HG02623 (cell line): ENCODE measurements at regions not wholly inside any gene's neighbourhood (a gene's known extent, or its start where the extent isn't known, plus 50 kb on each side); places are given as distances from the start of the nearest gene placed in this dataset.
"Not testable (repeated sequence)": the region's sequence is repeated elsewhere in the genome, so short reads cannot be mapped to it uniquely, and the experiment has no call there.

Source experiments
- ATAC-seq: cut with Tn5 transposase; IDR thresholded peaks from one replicate; pipeline ENCODE4 v1.9.1; 2021; ENCODE audit warnings: moderate library complexity; ENCODE audit not compliant: unreplicated experiment

DNA sequence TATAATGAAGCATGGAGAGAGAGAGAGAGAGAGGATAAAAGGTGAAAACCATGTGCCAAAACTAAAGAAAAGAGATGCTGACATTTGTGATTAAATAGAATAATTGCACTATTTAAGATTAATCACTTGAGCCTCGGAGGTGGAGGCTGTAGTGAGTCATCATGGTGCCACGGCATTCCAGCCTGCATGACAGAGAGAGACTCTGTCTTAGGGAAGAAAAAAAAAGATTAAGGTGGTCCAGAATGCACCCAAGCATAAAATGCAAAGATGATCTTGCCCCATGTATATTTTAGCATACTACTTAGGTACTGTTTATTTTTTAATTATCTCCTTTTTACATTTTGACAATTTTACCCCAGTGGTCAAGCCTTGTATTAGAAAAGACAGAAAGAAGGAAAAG lies 742.5 kb downstream of the SPATA31A1 start:
- ATAC-seq = not testable (repeated sequence)

DNA sequence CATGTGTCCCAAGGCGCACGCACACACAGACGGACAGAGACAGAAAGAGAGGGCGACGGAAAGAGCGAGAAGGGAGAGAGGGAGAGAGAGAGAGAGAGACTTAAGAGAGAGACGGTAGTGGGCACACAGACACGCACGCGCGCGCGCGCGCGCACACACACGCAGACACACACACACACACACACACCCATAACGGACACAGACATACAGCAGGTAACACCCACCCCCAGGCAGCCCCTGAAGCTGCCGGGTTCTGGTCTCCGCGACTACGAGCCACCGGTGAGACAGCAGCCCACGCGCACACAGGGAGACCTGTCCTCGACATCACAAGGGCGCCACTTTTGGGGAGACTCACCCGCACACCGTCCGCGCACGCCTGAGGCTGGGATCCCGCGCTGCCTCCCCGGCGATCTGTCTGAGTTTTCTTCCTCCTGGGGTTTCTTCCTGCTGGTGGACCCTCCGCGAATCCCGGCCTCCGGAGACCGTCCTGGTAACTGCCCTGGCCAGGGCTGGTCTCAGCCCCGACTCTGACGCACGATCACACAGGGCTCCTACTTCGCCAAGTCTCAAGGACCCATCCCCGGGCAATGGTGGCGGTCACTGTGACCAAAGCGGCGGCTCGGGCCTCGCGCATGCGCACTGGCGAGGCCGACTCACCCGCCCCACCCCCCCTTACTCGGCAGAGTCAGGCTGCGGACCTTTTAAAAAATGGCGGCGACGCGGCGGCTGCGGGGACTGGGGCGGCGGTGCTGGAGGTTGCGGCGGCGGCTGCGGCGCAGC lies 750.7 kb downstream of the SPATA31A1 start:
- not testable (repeated sequence) for ATAC-seq

DNA sequence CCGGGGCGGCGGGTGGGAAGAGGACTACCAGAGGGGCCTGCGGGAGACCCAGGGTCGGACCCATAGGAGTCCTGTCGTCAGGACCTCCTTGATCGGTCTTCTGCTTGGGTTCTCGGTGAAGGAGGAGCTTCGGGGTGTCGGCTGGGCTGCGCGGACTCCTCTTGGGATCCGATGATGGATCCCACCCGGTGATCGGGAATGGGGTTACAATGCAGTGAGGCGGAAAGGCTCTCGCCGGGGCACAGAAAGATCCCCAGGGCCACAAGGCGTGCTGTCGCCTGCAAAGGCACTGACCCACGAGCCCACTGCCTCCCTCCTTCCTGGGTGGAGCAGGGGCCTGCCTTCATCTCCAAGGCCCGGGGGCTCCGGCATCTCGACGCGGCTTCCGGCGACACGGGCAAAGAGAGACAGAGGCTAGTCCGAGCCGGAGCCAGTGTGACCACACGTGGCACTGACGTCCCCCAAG lies 751.3 kb downstream of the SPATA31A1 start:
- not testable (repeated sequence) for ATAC-seq

DNA sequence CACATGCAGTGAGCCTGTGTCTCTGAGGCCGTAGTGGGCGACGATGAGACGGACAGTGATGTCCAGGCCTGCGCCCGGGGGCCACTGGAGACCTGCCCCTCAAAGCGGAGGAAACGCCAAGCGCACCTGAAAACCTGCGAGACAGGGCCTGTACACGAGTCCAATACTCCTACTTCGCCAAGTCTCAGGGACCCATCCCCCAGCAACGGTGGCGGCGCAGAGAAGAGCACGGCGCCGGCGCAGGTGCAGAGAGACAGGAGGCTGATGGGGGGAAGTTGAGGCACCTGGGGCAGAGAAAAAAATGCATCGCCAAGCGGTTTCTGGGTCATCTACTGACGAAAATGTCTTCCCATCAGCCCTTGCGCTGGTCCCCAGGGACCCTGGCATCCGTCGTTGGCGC lies 751.8 kb downstream of the SPATA31A1 start:
- ATAC-seq = not testable (repeated sequence)

DNA sequence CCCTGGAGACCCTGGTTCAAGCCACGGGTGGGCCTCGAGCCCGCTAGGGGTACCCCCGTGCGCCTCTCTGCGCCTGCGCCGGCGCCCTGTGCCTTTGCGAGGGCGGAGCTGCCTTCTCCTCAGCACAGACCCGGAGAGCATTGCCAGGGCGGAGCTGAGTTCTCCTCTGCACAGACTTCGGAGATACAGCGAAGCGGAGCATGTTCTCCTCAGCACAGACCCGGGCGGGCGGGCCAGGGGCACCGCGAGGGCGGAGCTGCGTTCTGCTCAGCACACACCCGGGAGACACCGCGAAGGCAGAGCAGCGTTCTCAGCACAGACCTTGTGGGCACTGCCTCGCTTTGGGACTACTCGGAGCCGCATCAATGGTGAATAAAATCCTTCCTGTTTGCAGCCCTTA lies 753.0 kb downstream of the SPATA31A1 start:
- ATAC-seq = not testable (repeated sequence)

DNA sequence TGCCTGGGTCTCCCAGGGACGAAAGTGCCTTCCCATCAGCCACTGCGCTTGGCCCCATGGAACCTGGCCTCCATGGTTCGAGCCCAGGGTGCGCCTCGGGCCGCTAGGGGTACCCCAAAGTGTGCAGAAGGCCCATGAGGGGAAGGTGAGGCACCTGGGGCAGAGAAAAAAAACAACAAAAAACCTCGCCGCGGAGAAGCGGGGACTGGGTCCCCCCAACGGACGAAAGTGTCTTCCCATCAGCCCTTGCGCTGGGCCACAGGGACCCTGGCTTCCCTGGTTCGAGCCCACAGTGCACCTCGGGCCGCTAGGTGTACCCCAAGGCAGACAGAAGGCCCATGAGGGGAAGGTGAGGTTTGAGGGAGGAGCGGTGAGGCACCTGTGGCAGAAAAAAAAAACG lies 755.3 kb downstream of the SPATA31A1 start:
- not testable (repeated sequence) for ATAC-seq

DNA sequence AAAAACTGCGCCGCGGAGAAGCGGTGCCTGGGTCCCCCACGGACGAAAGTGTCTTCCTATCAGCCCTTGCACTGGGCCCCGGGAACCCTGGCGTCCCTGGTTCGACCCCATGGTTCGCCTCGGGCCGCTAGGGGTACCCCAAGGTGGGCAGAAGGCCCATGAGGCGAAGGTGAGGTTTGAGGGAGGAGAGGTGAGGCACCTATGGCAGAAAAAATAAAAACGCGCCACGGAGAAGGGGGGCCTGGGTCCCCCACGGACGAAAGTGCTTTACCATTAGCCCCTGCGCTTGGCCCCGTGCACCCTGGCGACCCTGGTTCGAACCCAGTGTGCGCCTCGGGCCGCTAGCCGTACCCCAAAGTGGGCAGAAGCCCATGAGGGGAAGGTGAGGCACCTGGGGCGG lies 756.1 kb downstream of the SPATA31A1 start:
- ATAC-seq = not testable (repeated sequence)

DNA sequence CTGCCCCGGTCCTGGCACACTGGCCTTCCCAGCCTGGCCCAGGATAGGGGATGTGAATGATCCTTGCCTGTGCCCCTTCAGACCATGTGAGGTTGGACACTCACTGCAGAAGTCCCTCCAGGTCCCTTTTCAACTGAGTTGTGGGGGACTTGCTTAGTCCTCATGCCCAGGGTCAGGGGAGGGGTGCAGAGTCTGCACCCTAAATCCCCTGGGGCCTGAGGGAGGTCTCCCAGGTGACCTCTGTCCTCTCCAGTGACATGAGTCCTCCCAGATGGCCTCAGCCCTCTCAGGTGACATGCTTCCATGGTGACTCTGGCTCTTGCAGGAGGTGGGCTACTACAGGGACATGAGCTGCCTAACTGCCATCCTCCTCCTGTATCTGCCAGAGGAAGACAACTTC lies 775.1 kb downstream of the SPATA31A1 start:
- ATAC-seq = not testable (repeated sequence)

DNA sequence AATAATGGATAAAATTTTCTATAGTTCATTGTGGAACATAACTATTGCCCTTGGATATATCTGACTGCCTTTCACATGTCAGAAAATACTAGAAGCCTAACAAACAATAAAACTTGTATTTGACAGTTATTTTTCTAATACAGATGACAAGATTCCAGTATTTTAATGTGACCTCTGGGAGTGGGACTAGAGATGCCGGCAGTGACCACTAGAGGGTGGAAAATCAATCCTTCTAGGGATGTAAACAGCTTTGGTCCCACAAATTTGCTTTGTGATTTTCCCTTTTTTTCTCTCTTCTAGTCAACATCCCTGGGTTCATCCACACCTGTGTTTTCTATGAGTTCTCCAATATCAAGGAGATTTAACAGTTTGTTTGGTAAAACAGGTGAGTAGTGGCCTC lies 813.7 kb downstream of the SPATA31A1 start:
- peak; percentile 73 for ATAC-seq

DNA sequence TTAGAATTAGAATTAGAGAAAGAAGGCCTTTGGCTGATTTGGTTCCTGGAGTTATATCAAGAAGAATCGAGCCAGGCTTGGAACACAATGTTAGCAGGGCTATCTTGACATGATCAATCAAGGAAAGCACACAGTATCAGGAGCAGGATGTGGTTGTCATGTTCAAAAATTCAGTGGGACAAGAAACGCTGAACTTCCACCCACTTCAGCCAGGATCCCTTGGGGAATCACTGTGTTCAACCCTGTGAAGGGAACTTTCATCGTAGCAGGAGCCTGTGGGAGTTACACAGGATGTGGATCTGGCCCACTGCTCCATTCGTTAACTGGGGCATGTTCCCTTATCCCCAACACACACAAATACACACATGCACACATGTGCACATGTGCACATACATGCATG lies 817.8 kb downstream of the SPATA31A1 start:
- ATAC-seq = not testable (repeated sequence)

DNA sequence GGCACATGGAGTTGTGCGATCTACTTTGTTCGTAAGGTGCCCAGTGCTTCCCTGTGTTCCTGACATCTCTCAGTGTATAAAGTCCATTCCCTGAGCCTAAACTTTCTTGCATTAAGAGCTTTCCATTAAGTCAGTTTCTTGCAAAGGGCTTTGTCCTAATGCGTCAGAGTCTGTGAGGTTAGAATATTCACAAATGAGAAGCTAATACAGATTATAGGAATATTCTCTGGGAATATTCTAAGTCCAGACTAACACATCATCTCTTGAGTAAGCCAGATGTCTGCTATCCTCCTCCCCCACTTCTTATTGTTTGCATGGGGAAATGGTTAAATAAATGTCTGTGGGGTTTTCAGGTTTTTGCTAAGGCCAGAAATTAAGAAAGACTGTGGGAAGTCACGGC lies 818.6 kb downstream of the SPATA31A1 start:
- not testable (repeated sequence) for ATAC-seq

DNA sequence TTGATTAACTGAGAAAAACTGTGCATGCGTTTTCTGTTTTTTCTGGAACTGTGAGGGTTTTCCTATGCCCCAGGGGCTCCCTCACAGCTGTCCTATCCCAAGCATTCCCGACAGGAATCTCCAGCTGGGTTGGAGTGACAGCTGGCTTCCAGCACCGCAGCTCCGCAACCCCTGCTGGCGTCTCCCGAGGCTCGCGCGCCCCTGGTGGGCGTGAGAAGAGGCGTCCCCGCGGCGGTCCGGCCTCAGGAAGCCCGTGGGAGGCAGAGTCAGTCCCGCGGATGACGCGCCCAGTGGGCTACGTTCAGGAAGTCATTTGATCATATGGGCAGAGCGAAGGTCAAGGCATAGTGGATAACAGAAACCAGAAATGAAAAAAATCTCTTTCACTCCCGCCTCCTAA lies 821.9 kb downstream of the SPATA31A1 start:
- ATAC-seq = not testable (repeated sequence)

DNA sequence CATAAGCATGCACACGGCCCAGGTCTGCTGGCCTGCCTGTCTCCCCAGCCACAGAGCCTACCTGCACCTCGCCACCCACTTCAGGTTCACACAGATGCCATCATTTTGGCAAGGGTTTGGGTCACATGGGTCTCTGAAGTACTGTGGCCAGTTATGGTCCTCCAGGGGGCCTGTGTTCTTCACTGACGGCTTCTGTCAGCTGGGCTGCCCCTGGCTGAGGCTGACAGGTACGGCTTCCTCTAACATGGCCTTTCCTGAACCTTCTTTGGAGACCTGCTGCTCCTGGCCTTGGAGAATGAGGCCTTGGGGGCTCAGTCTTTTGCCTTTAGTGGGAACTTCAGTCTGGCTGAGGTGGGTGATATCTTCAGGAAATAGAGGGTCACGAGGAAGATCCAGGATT lies 835.9 kb downstream of the SPATA31A1 start:
- not testable (repeated sequence) for ATAC-seq

DNA sequence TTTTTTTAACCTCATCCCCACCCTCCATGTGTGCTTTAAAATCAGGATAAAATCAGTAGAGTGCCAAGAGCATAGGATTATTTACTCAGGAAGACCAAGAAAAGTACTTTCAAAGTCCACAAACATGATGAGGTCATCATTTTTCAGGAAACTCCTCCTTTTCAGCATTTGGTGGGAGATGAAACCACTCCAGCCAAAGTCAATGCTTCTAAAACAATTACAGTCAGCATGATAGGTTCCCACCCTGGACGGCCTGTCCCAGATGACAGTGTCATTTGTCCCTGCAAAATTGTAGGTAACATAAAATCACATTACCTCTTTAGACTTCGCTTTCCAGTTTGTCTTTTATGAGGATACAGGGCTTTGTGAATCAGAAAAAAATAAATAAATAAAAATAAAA lies 836.7 kb downstream of the SPATA31A1 start:
- not testable (repeated sequence) for ATAC-seq

DNA sequence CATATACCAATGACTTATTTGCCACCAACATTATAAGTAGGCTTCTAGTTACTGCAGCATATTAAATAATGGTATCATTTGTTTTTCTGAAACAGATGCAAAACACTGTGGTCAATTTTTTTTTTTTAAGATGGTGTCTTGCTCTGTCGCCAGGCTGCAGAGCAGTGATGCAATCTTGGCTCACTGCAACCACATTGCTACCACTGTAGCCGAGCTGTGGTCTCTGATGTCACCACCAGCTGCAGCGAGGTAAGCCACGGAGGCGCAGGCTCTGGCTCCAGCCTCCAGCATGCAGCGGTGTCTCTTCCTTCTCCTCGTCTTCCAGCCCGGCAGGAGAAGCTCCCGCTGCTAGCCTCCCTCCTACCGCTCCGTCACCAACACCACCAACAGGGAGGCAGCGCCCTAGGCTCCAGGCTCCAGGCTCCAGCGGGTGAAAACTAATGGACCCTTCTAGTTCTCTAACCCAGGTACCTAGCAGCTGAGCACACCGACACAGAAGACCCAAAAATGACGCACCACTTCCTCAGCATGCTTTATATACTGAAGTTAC lies 840.8 kb downstream of the SPATA31A1 start:
- ATAC-seq = not testable (repeated sequence)

DNA sequence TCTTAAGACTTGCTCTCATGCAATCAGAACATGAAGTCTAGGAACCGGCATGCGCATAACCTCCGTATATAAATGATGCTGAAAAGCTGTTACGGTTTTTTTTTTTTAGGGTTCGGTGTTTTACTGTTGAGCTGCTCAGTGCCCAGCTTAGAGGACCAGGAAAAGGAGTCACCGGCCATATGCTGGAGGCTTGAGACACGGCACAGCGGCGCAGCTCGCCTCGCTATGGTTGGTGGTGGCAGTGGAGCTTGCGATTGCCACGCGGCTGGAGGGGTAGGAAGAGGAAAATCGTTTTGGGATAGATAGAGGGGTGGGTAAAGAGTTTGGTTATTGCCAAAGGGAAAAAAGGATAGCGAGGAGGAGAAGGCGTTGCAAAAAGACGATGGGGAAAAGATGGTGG lies 841.3 kb downstream of the SPATA31A1 start:
- not testable (repeated sequence) for ATAC-seq

DNA sequence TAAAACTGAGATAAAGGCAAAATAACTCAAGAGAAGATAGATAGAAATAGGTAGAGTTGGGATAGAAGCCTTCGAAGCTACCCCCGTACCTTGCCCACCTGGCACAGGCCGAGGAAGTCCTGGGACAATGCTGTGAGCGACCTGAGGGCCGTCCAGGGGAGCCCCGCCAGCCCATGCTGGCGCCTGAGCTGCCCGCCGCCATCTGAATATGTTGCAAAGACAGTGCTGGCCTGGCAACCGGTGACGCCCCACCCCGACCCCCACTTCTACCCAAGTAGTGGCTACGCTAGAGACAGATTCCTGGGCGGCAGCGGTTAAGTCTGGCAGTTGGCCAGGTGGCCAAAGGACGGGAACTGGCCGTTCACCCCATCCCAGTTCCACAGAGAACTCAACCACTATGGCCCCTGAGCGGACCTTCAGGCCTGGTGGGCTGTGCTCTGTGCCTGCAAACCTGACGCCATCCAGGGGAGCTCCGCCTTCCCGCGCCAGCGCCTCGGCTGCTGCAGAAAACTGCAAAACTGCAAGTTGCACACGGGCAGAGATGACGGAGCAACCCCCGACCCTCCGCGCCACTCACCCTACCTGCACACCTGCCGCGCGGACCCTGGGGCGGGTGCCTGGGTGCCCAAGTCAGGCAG lies 866.2 kb downstream of the SPATA31A1 start:
- not testable (repeated sequence) for ATAC-seq

DNA sequence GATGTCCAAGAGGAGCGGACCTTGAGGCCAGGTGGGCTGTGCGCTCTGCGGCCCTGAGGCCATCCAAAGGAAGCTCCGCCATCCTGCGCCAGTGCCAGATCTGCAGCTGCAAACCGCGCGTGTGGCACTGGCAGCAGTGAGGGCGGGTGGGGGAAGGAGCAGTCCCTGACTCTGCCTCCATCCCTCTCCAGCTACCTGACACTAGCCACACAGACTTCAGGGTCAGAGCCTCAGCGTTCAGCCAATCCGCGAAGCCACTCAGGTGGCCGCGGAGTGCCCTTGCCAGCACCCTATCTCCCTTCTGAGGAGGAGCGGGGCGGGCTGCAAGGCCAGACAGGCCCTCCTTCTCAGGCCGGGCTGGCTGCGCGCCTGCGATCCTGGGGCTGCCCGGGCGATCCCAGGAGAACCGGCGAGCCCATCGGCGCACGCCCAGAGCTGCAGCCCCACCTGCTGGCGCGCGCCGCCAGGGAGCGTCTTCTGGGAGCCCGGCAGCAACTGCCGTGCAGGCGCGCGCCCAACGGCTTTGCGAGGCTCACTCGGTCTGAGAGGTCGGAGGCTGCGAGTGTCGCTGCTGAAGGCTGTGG lies 867.2 kb downstream of the SPATA31A1 start:
- ATAC-seq = not testable (repeated sequence)

DNA sequence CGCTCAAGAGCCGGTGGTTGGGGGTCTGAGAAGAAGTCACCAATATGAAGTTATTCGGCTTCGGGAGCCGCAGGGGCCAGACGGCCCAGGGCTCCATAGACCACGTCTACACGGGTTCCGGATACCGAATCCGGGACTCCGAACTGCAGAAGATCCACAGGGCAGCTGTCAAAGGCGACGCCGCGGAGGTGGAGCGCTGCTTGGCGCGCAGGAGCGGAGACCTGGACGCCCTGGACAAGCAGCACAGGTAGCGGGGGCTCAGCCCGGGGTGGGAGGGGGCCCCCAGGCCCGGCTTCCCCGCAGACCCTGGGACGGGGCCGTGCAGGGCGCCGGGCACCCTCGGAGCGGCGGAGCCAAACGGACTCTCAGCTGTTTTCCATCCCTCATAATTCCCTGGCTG lies 867.9 kb downstream of the SPATA31A1 start:
- ATAC-seq = not testable (repeated sequence)
